Astrocyte (in vitro differentiated cells and primary cell): ENCODE measurements at regions not wholly inside any gene's neighbourhood (a gene's known extent, or its start where the extent isn't known, plus 50 kb on each side); places are given as distances from the start of the nearest gene placed in this dataset.

ENCODE experiments used
- DNase-seq: peaks from one replicate; pipeline ENCODE4 v3.0.0-alpha.2; 2010; ENCODE audit warnings: low read depth
- FAIRE-seq: peaks from 2 replicates; lab custom pipeline; 2011; peaks lifted over from hg19 to GRCh38; lab: Jason Lieb, UNC
- H2AFZ ChIP-seq: 2 replicates; pipeline ENCODE4 v1.6.0; 2012; ENCODE audit warnings: low read depth, low read length, inconsistent platforms
- H3K27ac ChIP-seq: 2 replicates; pipeline ENCODE4 v1.5.1; 2011; ENCODE audit warnings: low read depth, low read length, inconsistent platforms
- H3K27me3 ChIP-seq: 2 replicates; pipeline ENCODE4 v1.6.0; 2011; ENCODE audit warnings: low read length, inconsistent platforms; ENCODE audit not compliant: insufficient read depth
- H3K36me3 ChIP-seq: 2 replicates; pipeline ENCODE4 v1.5.1; 2011; ENCODE audit warnings: low read length, inconsistent platforms; ENCODE audit not compliant: insufficient read depth
- H3K4me1 ChIP-seq: 2 replicates; pipeline ENCODE4 v1.5.1; 2011; ENCODE audit warnings: low read length, inconsistent platforms; ENCODE audit not compliant: insufficient read depth
- H3K4me2 ChIP-seq: 2 replicates; pipeline ENCODE4 v1.6.0; 2012; ENCODE audit warnings: low read length, inconsistent platforms
- H3K4me3 ChIP-seq: 2 replicates; pipeline ENCODE4 v1.5.1; 2011; ENCODE audit warnings: low read depth, mild to moderate bottlenecking, low read length, inconsistent platforms; ENCODE audit not compliant: insufficient read depth
- H3K79me2 ChIP-seq: 2 replicates; pipeline ENCODE4 v1.6.0; 2012; ENCODE audit warnings: mild to moderate bottlenecking, low read length, inconsistent platforms; ENCODE audit not compliant: insufficient read depth
- H3K9ac ChIP-seq: 2 replicates; pipeline ENCODE4 v1.6.0; 2012; ENCODE audit warnings: mild to moderate bottlenecking, low read length, inconsistent platforms
- H3K9me3 ChIP-seq: 2 replicates; pipeline ENCODE4 v1.5.1; 2012; ENCODE audit warnings: low read depth, mild to moderate bottlenecking, low read length, inconsistent platforms; ENCODE audit not compliant: insufficient read depth
- H4K20me1 ChIP-seq: 2 replicates; pipeline ENCODE4 v1.6.0; 2012; ENCODE audit warnings: low read length, inconsistent platforms; ENCODE audit not compliant: insufficient read depth
- H3K27ac Mint-ChIP-seq: one replicate; pipeline ENCODE4 v1.8.0; 2021; ENCODE audit warnings: mild to moderate bottlenecking, mixed read lengths; ENCODE audit not compliant: unreplicated experiment
- H3K27me3 Mint-ChIP-seq: one replicate; pipeline ENCODE4 v1.8.0; 2021; ENCODE audit warnings: low read depth, mixed read lengths; ENCODE audit not compliant: unreplicated experiment
- H3K36me3 Mint-ChIP-seq: one replicate; pipeline ENCODE4 v1.8.0; 2021; ENCODE audit warnings: low read depth, mixed read lengths; ENCODE audit not compliant: unreplicated experiment
- H3K4me1 Mint-ChIP-seq: one replicate; pipeline ENCODE4 v1.8.0; 2021; ENCODE audit warnings: low read depth, mixed read lengths; ENCODE audit not compliant: unreplicated experiment
- H3K4me3 Mint-ChIP-seq: one replicate; pipeline ENCODE4 v1.8.0; 2021; ENCODE audit warnings: mild to moderate bottlenecking, moderate library complexity, mixed read lengths; ENCODE audit not compliant: unreplicated experiment
- H3K9me3 Mint-ChIP-seq: one replicate; pipeline ENCODE4 v1.8.0; 2021; ENCODE audit warnings: mild to moderate bottlenecking, mixed read lengths; ENCODE audit not compliant: unreplicated experiment
- CTCF ChIP-seq: IDR thresholded peaks from 2 replicates; pipeline ENCODE4 v1.5.1; 2011; ENCODE audit warnings: low read depth, mild to moderate bottlenecking, inconsistent platforms, low read length, moderate library complexity; ENCODE audit not compliant: insufficient read depth
- EZH2 ChIP-seq: IDR thresholded peaks from 2 replicates; pipeline ENCODE4 v1.6.1; 2012; ENCODE audit warnings: mild to moderate bottlenecking, low read length, inconsistent platforms; ENCODE audit not compliant: insufficient read depth

DNA sequence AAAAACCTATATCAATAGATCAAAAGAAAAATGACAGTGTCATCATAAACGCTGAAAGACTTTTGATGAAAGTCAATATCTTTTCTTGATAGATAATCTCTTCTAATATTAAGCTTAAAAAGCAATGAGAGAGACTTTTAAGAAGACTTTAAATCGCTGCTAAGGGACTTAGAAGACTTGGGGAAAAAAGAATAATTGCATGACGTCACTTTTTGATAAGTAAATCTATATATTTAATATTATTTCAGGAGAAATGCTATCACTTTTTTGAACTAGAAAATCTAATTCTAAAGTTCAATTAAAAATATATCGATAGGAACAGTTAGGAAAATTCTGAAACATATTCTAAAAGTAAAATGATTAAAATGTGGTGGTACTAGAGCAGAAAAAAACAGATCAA, 78.7 kb upstream of the TSHZ2 start:
- FAIRE-seq = no peak
- Mint-ChIP-seq H3K36me3 (no peaks in the 10 kb centered on the region), H3K27ac (no peak overlapping the region), H3K4me3 (no peak overlapping the region), H3K4me1 (no peaks in the 10 kb centered on the region), H3K27me3 (no peaks in the 10 kb centered on the region), H3K9me3 (peaks cover 5% of the 10 kb centered on the region)
- no peak for DNase-seq
- TF ChIP-seq EZH2 = no peak
- TF ChIP-seq CTCF = no peak
- Histone ChIP-seq H3K79me2 (no peaks in the 10 kb centered on the region), H3K4me1 (no peaks in the 10 kb centered on the region), H3K36me3 (no peaks in the 10 kb centered on the region), H2AFZ (no peak overlapping the region), H3K4me2 (no peak overlapping the region), H3K27ac (no peak overlapping the region), H3K9me3 (no peaks in the 10 kb centered on the region), H3K27me3 (no peaks in the 10 kb centered on the region), H3K9ac (no peak overlapping the region), H3K4me3 (no peak overlapping the region), H4K20me1 (no peaks in the 10 kb centered on the region)

GRCh38 chr20:52892023-52892422, 80.1 kb upstream of the TSHZ2 start:
- H3K27ac Mint-ChIP-seq = no peak overlapping the region
- no peaks in the 10 kb centered on the region for H3K27me3 ChIP-seq
- no peaks in the 10 kb centered on the region for H4K20me1 ChIP-seq
- H2AFZ ChIP-seq = no peak overlapping the region
- H3K4me1 Mint-ChIP-seq = no peaks in the 10 kb centered on the region
- H3K27me3 Mint-ChIP-seq = no peaks in the 10 kb centered on the region
- peaks cover 3% of the 10 kb centered on the region for H3K9me3 Mint-ChIP-seq
- H3K4me1 ChIP-seq = no peaks in the 10 kb centered on the region
- FAIRE-seq (no peak), DNase-seq (no peak)
- no peak overlapping the region for H3K4me3 Mint-ChIP-seq
- H3K9me3 ChIP-seq = no peaks in the 10 kb centered on the region
- H3K9ac ChIP-seq = no peak overlapping the region
- no peak overlapping the region for H3K4me2 ChIP-seq
- TF ChIP-seq EZH2 = no peak
- TF ChIP-seq CTCF = no peak
- H3K36me3 ChIP-seq = no peaks in the 10 kb centered on the region
- no peak overlapping the region for H3K4me3 ChIP-seq
- no peaks in the 10 kb centered on the region for H3K79me2 ChIP-seq
- no peak overlapping the region for H3K27ac ChIP-seq
- H3K36me3 Mint-ChIP-seq = no peaks in the 10 kb centered on the region

GRCh38 chr20:52890130-52890529, 82.0 kb upstream of the TSHZ2 start:
- no peaks in the 10 kb centered on the region for H4K20me1 ChIP-seq
- H3K4me1 ChIP-seq = no peaks in the 10 kb centered on the region
- H3K27me3 ChIP-seq = no peaks in the 10 kb centered on the region
- H3K4me1 Mint-ChIP-seq = no peaks in the 10 kb centered on the region
- H3K27ac ChIP-seq = no peak overlapping the region
- no peaks in the 10 kb centered on the region for H3K27me3 Mint-ChIP-seq
- no peak overlapping the region for H3K27ac Mint-ChIP-seq
- TF ChIP-seq CTCF = no peak
- no peak for TF ChIP-seq EZH2
- peaks cover 3% of the 10 kb centered on the region for H3K9me3 Mint-ChIP-seq
- no peaks in the 10 kb centered on the region for H3K36me3 ChIP-seq
- no peaks in the 10 kb centered on the region for H3K79me2 ChIP-seq
- H3K36me3 Mint-ChIP-seq = no peaks in the 10 kb centered on the region
- H2AFZ ChIP-seq = no peak overlapping the region
- no peak overlapping the region for H3K4me3 Mint-ChIP-seq
- H3K4me3 ChIP-seq = no peak overlapping the region
- FAIRE-seq = no peak
- no peak overlapping the region for H3K4me2 ChIP-seq
- no peaks in the 10 kb centered on the region for H3K9me3 ChIP-seq
- DNase-seq = no peak
- H3K9ac ChIP-seq = no peak overlapping the region
